Coronary artery (tissue), 2 donors: ENCODE measurements at regions not wholly inside any gene's neighbourhood (a gene's known extent, or its start where the extent isn't known, plus 50 kb on each side); places are given as distances from the start of the nearest gene placed in this dataset.

ENCODE experiments used
- DNase-seq: peaks from one replicate; pipeline ENCODE4 v3.0.0-alpha.2; 2017; ENCODE audit warnings: low spot score
- H3K27ac ChIP-seq, 2 donors: fragments of 200-600 bp; sonication (generic); one replicate each; pipeline ENCODE4 v1.5.1; 2016 to 2019
- H3K4me3 ChIP-seq: fragments of 200-600 bp; sonication (generic); 2 replicates; pipeline ENCODE4 v1.5.1; 2016; ENCODE audit warnings: mild to moderate bottlenecking, moderate library complexity
- TF ChIP-seq, protein P1 (sequence below): fragments of 200-600 bp; sonication (generic); IDR thresholded peaks from one replicate; pipeline ENCODE4 v1.5.1; 2019; ENCODE audit warnings: antibody characterized with exemption

DNA sequence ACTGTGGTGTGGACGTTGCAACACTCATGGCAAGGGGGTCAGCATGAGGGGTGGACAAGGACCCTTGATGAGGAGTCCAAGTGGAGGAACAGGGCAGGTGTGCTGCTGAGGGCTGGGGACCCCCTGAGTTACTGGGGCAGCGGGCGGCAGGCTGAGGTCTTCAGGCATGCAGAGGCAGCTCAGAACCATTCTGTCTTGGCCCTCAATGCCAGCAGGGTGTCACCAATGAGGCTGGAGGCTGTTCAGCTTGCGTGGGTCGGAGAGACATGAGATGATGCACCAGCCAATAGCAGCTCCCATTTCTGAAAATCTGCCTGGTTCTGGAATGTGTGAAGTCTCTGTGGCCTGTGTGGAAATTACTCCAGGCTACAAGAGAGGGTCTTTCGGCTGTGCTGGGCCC is 105.4 kb downstream of the INHBB start:
- DNase-seq = no peak
- no peak overlapping the region for H3K27ac ChIP-seq
- no peak overlapping the region for H3K4me3 ChIP-seq
- TF ChIP-seq, protein P1, sequence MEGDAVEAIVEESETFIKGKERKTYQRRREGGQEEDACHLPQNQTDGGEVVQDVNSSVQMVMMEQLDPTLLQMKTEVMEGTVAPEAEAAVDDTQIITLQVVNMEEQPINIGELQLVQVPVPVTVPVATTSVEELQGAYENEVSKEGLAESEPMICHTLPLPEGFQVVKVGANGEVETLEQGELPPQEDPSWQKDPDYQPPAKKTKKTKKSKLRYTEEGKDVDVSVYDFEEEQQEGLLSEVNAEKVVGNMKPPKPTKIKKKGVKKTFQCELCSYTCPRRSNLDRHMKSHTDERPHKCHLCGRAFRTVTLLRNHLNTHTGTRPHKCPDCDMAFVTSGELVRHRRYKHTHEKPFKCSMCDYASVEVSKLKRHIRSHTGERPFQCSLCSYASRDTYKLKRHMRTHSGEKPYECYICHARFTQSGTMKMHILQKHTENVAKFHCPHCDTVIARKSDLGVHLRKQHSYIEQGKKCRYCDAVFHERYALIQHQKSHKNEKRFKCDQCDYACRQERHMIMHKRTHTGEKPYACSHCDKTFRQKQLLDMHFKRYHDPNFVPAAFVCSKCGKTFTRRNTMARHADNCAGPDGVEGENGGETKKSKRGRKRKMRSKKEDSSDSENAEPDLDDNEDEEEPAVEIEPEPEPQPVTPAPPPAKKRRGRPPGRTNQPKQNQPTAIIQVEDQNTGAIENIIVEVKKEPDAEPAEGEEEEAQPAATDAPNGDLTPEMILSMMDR = no peak

DNA sequence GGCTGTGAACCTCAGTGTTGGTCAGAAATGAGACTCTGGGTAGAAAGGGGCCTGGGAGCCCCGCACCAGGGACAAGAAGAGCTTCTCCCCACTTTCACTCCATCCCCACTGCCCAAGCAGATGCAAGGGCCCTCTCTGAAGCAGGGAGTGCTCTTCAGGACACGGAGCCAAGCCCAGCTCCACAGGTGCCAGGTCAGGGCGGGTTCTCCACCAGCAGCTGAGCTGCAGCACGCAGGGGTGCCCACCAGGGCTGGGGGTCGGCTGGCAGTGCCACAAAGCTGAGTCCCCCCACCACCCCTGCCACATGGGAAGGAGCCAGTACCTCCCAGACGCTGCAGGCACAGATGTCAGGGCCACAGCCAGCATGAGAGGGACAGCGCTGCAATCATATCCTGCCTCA is 106.2 kb downstream of the INHBB start:
- TF ChIP-seq, protein P1 = no peak
- no peak overlapping the region for H3K4me3 ChIP-seq
- DNase-seq = no peak
- no peak overlapping the region for H3K27ac ChIP-seq

DNA sequence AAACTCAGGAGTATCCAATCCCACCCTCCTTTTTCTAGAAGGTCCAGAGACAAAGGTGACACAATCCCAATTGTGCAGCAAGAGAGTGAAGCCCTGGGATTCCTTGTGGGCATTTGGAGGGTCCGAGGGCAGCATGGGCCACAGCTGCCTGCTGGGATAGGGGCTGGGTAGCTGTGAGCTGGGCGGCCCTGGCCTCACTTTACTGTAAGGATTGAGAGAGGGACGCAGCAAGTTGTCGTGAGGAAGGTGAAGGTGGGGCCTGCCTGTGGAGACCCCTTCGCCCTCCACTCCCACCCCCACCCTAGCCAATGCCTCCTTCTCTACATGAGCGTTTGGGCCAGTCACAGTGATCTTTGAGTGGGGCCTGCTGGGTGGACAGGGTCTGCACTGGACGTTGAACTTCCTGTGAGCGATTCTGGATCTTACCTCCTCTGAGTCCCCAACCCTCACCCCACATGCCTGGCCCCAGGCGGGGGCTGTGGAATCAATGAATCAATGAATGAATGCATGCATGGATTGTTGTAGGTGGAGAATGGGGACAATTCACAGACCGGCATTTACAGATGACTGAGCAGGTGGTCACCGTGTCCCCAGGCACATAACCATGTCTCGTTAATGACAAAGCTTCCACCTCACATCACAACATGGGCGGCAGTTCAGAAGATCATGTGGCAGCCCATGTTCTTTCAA is 107.2 kb downstream of the INHBB start:
- H3K4me3 ChIP-seq = no peak overlapping the region
- TF ChIP-seq, protein P1 = no peak
- no peak for DNase-seq
- H3K27ac ChIP-seq = no peak overlapping the region

DNA sequence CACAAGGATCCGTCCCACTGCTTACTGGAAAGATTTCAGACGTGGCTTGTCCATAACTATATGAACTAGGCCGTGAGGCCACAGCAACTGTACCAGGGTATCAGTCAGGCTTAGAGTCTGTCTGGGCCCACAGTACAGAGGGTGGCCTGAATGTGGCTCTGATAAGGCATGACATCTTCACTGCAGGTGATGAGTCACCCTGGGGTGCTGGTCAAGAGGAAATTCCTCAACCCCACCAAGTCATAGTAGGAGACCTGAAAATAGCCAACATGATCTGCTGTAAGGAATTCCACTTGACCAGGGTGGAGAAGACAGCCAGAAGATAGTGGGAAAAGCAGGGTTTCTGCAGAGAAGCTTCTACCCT is 107.7 kb downstream of the INHBB start:
- no peak for DNase-seq
- Histone ChIP-seq H3K27ac (no peak overlapping the region), H3K4me3 (no peak overlapping the region)
- TF ChIP-seq, protein P1 = no peak

DNA sequence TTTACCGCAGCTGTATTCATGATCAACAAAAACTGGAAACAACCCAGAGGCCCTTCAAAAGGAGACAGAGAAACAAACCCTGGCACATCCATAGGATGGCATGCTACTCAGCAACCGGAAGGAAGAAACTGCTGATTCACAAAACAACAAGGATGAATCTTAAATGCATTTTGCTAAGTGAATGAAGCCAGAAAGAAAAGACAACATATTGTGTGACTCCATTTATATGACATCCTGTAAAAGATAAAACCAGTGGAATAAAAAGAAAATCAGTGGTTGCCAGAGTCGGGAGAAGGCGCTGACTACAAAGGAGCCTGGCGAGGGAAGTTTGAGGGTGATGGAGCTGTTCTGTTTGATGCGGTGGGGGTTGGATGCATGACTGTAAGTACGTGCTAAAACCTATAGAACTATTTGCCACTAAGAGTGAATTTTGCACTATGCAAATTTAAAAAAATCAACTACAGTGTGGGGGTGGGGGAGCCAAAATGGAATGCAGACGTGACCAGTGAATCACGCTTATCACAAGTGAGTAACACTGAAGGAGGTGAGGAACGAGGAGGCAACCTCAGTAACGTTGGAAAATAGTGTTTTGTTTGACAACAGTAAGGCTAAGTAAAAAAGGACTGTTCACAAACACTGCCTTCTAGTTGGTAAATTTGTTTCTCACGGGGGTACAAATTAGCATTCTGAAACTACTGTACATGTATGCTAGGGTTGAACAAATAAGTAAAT is 108.9 kb downstream of the INHBB start:
- no peak overlapping the region for H3K27ac ChIP-seq
- TF ChIP-seq, protein P1 = no peak
- DNase-seq = no peak
- H3K4me3 ChIP-seq = no peak overlapping the region

DNA sequence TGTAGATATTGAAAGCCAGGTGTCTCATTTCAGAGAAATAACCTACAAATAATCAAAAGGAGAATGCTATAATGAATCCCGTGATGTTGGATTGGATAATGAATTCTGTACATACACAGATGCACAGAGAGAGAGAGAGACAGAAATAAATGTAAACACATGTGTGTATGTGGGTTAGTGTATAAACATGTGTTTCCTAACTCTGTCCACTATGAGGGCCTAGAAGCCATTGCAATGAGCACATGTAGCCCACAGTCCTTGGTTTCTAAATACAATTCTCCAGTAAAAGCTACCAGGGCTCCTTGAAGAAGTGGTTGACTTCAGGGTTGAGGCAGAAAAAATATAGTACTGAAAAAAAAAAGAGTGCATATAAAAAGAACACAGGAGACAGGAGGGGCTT is 109.5 kb downstream of the INHBB start:
- TF ChIP-seq, protein P1 = no peak
- Histone ChIP-seq H3K27ac (no peak overlapping the region), H3K4me3 (no peak overlapping the region)
- DNase-seq = no peak

DNA sequence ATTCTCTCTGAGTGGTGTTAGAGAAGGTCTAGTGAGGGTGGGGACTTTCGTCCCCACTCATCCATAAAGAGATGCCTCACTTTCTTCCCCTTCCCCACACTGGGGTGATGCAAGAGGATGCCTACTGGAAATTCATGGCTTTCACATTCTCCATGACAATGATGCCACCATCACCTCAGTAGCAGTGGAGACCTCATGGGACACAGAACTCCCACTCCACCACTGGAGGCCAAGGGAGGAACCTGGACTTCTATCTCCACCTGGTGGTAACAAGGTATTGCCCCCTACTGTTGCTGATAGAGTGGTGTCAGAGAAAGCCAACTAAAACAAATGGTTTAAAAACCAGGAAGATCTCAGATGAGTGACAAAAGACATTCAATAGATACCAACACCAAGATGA is 110.9 kb downstream of the INHBB start:
- DNase-seq = no peak
- H3K4me3 ChIP-seq = no peak overlapping the region
- TF ChIP-seq, protein P1 = no peak

More for the DNA sequence above, 110.9 kb downstream of the INHBB start:
- H3K27ac ChIP-seq = no peak overlapping the region
